Left forelimb (tissue), 1 donor: ENCODE measurements at regions not wholly inside any gene's neighbourhood (a gene's known extent, or its start where the extent isn't known, plus 50 kb on each side); places are given as distances from the start of the nearest gene placed in this dataset.
A peak's percentile ranks its signal among the peaks of the same experiment; 100 is the strongest.

Experiments used
- DNase-seq: peaks from one replicate; pipeline ENCODE4 v3.0.0-alpha.2; 2018; ENCODE audit warnings: low spot score

GRCh38 chr4:24419181-24420034 is 164.9 kb downstream of the DHX15 start:
- DNase-seq = peak; percentile 77

- no peak for DNase-seq
Measured at GRCh38 chr4:24417206-24417605, 167.1 kb downstream of the DHX15 start.

- no peak for DNase-seq
Measured at GRCh38 chr4:24416293-24416692, 168.1 kb downstream of the DHX15 start.

- DNase-seq = no peak
Measured at GRCh38 chr4:24413311-24413784, 171.0 kb downstream of the DHX15 start.

GRCh38 chr4:24411806-24412205 is 172.5 kb downstream of the DHX15 start:
- DNase-seq = no peak

- no peak for DNase-seq
Measured at GRCh38 chr4:24411299-24411698, 173.1 kb downstream of the DHX15 start.

- no peak for DNase-seq
Measured at GRCh38 chr4:24408640-24409039, 175.7 kb downstream of the DHX15 start.

- no peak for DNase-seq
Measured at GRCh38 chr4:24405926-24406325, 178.4 kb downstream of the DHX15 start.

- DNase-seq = no peak
Measured at GRCh38 chr4:24405341-24405740, 179.0 kb downstream of the DHX15 start.

- DNase-seq = no peak
Measured at GRCh38 chr4:24404281-24404680, 180.1 kb downstream of the DHX15 start.

GRCh38 chr4:24403265-24403664 is 181.1 kb downstream of the DHX15 start:
- no peak for DNase-seq

- no peak for DNase-seq
Measured at GRCh38 chr4:24400537-24400936, 183.8 kb downstream of the DHX15 start.

GRCh38 chr4:24396988-24397387 is 187.4 kb downstream of the DHX15 start:
- no peak for DNase-seq

- no peak for DNase-seq
Measured at GRCh38 chr4:24395937-24396336, 188.4 kb downstream of the DHX15 start.

- DNase-seq = no peak
Measured at GRCh38 chr4:24394041-24394440, 190.3 kb downstream of the DHX15 start.

GRCh38 chr4:24392613-24393012 is 191.7 kb downstream of the DHX15 start:
- no peak for DNase-seq

- no peak for DNase-seq
Measured at GRCh38 chr4:24382381-24382780, 202.0 kb downstream of the DHX15 start.

GRCh38 chr4:24380957-24381665 is 203.2 kb downstream of the DHX15 start:
- no peak for DNase-seq

GRCh38 chr4:24373704-24374103 is 210.7 kb downstream of the DHX15 start:
- DNase-seq = no peak

GRCh38 chr4:24372881-24373280 is 211.5 kb downstream of the DHX15 start:
- DNase-seq = peak; percentile 74

GRCh38 chr4:24372341-24372740 is 212.0 kb downstream of the DHX15 start:
- DNase-seq = no peak

- no peak for DNase-seq
Measured at GRCh38 chr4:24370421-24370820, 213.9 kb downstream of the DHX15 start.

- no peak for DNase-seq
Measured at GRCh38 chr4:24369507-24370029, 214.8 kb downstream of the DHX15 start.
